HG02938 (cell line): ENCODE measurements at regions not wholly inside any gene's neighbourhood (a gene's known extent, or its start where the extent isn't known, plus 50 kb on each side); places are given as distances from the start of the nearest gene placed in this dataset.

Experiments used
- ATAC-seq: cut with Tn5 transposase; IDR thresholded peaks from one replicate; pipeline ENCODE4 v1.9.1; 2021; ENCODE audit warnings: mild to moderate bottlenecking, moderate library complexity; ENCODE audit not compliant: unreplicated experiment

DNA sequence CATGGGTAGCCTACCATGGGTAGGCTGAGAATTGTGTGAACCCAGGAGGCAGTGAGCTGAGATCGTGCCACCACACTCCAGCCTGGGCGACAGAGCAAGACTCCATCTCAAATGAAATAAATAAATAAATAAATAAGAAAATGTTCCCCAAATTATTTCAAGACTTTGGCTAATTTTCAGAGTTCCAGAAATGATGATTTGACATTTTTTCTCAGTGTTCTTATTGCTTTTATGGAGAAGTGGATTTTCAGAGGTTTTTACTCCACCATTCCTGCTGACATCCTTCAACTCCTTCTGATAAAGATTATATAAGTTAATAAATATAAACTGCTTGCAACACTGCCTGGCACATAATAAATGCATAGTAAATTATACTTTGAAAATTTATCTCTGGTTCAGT lies 80.4 kb upstream of the PRKCQ start:
- no peak for ATAC-seq

DNA sequence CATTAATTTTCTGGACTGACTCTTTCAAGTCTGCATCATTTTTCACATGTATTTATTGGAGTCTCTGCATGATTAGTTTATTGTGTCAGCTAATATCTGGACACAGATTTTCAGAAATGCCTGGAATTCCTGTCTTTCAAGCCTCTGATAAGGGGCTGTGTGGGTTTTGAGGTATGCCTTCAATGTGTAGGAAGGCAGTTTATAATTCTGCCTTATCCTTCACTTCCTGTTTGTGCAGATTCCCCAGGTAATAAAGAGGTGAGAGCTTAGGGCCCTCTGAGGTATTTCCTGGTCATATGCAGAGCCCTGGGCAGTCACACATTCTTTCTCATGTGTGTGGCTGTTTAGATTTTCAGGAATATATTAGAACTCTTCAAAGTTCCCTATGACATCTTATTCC lies 79.4 kb upstream of the PRKCQ start:
- ATAC-seq, result no peak

DNA sequence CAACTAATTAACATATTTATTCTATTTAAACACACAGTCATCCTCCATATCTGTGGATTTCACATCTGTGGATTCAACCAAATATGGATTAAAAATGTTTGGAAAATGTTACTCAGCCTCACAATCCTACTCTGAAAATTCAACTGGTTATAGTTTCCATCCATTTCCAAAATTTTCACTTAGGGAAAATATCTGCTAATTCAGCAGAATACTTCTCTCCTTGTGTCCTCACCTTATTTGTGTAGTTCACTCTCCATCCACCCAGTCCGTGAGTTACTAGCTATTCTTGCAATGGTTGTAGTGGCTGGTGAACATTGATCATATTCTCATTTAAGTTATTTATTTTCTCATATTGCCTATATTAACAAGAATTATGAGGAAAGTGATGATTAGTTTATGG lies 77.6 kb upstream of the PRKCQ start:
- ATAC-seq, result no peak

DNA sequence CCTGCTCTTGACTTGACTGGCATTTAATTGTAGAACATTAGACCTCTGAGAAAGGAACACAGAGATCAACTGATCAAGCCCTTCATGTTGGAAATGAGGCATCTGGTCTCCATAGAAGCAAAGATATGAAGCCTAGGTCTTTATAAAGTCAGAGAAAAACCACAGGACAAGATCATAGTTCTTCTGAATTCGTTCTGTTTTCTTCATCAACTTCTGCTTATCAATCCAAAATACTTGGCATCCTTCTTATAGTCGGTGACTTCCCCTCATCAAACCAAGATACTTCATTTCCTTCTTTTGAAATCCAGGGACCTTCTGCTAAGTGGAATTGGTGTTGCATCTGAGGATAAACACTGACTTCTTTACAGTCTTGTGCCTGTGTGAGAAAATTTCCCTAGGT lies 77.1 kb upstream of the PRKCQ start:
- no peak for ATAC-seq

DNA sequence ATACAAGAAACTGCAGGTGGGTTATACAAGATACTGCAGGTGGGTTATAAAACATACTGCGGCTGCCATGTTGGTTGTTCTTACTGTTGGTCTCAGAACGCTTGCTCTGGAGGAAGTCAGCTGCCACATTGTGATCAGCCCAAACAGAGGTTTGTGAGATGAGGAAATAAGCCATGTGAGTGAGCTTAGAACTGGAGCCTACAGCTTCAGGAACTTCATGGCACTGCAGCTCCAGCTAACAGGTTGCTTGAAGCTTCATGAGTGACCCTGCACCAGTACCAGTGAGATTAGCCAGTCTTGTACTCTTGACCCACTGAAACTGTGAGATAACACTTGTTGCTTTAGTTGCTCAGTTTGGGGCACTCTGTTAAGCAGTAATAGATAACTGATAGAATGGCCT lies 74.5 kb upstream of the PRKCQ start:
- no peak for ATAC-seq

DNA sequence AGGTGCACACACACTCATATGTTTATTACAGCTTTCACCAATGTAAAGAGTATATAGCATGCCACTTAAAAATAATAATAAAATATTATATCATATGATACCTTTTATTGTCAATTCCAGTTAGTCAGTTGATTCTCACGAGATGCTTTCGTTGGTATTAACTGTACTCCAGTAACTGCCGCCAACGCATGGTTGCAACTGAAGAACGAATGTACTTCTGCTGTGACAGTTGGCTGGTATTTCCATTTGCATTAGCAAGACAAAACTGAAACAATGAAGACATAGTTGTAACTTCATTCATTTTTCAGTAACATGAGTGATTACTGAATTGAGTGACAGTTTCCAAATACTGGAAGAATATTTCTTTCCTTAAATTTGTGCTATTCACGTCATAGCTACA lies 70.5 kb upstream of the PRKCQ start:
- ATAC-seq, result no peak

DNA sequence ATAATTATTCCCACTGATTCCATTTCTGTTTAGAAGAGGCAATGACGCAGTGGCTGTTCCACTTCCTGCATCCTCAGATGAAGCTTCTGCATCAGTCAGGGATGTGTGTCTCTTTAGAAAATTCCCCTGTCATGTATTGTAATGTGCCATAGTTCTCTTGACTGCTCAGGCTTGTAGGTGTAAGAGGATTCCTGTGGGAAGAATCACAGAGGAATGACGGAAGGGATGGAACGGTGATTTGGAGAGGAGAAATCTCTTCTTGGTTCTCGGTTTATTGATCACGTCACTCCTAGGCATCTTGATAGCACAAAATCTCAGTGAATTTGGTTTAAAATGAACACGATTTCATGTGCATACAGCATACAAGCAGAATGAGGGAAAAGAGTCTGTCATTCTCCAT lies 69.8 kb upstream of the PRKCQ start:
- ATAC-seq, result no peak

DNA sequence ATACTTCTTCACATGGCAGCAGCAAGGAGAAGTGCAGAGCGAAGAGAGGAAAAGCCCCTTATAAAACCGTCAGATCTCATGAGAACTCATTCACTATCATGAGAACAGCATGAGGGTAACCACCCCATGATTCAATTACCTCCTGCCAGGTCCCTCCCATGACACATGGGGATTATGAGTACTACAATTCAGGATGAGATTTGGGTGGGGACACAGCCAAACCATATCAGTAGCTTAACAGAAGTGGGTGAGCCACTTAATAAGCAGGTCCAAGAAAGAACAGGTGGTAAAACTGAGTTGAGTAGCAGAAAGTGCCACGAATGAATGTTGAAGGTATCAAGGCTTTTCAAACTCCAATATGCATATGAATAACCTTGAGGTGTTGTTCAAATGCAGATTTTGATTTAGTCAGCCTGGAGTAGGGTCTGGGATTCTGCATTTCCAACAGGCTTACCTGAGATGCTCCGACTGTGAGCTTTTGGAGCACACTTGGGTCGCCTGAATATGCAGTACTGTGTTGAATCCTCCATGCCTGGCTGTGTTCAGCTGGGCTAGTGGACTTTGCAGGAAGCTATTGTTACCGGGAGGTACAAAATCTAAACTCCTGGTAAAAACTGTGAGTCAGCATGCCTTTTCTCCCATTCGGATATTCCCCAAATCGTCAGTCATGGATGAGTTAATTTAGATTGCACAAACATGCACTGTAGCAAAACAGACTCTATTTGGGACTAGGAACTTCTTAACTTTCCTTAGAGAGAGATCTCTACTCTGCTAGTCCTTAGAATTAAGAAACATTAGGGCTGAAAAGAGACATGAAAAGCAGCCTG lies 69.0 kb upstream of the PRKCQ start:
- no peak for ATAC-seq

DNA sequence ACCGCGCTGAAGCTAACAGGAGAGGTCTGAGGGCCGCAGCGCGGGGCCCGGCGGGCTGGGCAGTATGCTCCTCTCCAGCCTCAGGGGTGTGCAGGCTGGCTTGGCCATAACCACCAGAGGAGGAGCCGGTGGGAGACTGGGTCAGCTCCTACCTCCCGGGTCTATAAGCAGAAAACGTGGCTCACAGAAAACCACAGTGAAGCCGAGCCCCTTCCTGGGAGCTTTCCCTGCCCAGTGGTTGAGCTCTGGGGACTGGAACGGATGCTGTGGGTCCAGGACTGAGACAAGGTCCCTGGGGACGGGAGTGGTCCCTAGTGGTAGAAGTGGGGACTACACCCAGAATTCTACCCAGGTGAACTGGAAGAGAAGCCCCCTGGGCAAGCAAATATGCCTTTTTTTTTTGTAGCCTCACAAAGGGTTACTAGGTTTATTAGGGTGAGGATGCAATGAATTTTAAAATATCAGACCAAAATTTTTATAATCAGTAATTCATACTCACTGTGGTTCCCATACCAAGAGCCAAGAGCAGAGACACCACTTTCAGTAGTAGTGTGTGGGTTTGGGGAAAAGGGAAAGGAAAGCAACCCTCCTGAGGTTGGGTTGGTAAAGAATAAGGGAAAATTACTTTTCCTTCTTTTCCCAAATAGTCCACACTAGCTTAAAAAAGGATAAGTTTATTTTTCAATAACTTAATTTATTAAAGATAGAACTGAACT lies 67.9 kb upstream of the PRKCQ start:
- peak; percentile 76 for ATAC-seq

DNA sequence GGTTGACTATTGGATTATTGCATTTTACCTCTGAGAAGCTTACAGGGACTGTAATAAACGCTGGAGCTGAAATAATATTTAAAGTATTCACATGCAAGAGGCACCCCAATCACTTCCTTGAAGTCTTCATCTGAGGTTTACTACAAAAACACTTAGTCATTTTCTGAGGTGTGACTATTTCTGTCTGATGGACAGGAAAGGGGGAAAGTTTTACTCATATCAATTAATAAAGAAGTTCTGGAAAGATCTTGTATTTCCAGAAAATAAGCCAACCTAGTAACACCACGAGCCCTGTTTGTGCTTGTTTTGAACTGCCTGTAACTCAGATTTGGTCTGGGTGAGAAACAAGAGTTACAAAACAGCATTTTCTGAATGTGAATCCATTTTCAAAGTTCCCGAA lies 63.9 kb upstream of the PRKCQ start:
- ATAC-seq, result no peak

DNA sequence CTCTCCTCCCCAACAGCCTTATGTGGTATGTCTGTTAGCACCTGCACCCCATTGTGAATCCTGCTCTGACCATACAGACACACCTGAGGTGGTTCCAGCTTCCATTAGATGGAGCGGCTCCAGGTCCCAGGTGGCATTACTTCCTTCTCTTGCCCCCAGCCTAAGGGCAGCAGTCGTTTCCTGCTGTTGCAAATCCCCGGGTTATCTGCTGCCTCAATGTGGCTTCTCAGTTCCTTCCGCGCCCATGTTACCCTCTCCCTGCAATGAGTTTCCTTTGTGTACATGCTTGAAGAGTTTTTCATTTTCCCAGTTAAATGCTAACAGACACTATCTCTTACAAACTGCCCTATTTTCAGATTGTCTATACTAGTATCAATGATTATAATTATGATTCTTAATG lies 62.8 kb upstream of the PRKCQ start:
- no peak for ATAC-seq

DNA sequence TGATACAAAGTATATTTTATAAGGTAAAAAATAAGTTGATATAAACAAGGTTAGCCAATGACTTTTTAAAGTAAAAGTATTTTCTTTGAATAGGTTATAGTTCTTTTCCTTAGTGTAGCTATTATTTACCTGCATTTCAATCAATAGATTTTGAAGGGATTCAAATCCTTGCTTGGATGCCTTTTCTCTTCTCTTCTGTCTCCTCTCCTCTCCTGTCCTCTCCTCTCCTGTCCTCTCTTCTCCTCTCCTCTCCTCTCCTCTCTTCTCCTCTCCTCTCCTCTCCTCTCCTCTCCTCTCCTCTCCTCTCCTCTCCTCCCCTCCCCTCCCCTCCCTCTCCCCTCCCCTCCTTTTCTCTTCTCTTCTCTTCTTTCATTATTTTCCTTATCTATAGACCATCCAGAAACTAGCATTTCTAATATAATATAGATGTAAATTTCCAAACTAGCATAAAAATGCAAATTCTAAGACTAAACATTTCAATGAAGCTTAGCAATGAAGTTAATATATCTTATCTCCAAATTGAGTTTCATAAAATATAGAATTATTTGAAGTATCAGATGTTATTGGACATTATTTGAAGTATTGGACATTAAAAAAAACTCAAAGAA lies 60.5 kb upstream of the PRKCQ start:
- no peak for ATAC-seq

DNA sequence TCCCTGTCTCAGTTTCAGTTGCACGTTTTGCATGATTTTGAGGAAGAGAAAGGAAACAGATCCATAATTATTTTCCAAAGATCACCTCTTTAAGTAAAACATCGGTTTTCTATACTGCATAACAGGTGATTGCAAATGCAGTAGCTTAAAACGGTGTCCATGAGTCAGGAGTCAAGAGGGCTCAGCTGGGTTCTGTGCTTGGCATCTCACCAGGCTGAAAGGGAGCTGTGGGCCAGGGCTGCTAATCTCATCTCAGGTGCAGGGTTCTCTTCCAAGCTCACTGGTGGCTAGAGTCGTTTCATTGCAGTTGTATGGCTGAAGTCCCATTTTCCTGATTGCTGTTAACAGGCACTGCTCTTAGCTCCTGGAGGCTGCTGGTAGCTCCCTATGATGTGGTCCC lies 57.0 kb upstream of the PRKCQ start:
- no peak for ATAC-seq

DNA sequence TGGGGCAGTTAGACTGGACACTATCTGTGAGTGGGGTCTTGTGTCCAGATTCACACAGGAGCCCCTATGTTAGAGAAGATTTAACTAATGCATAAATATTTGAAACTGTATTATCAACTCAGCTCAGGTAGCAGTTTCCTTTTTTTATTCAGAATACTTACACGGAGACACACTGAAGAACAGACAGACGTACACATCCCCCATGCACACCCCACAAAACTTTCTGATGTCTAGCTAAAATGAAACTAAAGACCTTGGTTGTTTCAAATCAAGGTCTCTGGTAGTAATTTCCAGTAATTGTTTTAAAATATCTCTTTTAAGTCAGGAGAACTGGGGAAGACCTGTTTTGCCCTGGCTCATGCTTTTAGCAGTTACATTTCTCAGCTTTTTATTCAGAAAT lies 55.7 kb upstream of the PRKCQ start:
- ATAC-seq, result no peak
